Ecto neural progenitor cell (in vitro differentiated cells): ENCODE measurements at regions not wholly inside any gene's neighbourhood (a gene's known extent, or its start where the extent isn't known, plus 50 kb on each side); places are given as distances from the start of the nearest gene placed in this dataset.
"Not testable (repeated sequence)": the region's sequence is repeated elsewhere in the genome, so short reads cannot be mapped to it uniquely, and the experiment has no call there.

ENCODE experiments used
- DNase-seq: peaks from one replicate; pipeline ENCODE4 v3.0.0-alpha.2; 2018; ENCODE audit warnings: low spot score

DNA sequence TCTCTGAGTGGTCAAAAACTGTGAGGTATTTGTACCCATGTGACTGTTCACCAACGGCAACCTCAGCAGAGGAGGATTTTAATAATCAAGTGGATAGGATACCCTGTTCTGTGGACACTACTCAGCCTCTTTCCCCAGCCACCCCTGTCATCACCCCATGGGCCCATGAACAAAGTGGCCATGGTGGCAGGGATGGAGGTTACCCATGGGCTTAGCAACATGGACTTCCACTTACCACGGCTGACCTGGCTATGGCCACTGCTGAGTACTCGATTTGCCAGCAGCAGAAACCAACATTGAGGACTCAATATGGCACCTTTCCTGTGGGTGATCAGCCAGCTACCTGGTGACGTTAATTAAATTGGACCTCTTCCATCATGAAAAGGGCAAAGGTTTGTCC lies 1782.7 kb downstream of the PLA2G4A start:
- DNase-seq, result no peak

- no peak for DNase-seq
Observed at GRCh38 chr1:188615321-188615720, 1786.6 kb downstream of the PLA2G4A start.

- no peak for DNase-seq
Observed at GRCh38 chr1:188620236-188620635, 1791.5 kb downstream of the PLA2G4A start.

DNA sequence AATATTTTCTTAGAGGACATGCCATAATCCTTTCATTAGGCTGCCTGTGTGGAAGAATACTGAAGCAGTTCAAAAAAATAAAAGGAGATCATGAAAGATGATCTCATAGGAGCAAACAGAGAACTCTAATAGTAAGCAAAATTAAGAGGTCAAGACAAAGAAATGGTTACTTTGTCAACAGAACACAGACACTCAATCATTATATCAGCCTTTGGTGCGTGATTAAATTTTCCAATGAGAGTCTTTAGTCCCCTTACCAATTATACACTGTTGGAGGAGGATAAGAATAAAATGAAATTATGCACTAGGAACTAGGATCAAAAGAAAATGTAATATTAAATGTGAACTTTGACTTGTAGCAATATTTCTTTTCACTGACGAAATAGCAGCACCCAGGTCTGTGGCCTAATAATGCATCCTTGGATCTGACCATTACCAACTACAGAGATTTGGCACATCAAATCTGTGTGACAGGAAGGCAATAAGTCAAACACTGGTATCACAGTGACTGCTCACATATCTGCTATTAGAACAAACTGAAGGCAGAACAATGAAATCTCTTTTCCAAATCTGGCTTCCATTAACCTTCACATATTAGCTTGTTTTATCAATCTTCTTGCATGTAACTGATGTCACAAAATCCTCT lies 1812.9 kb downstream of the PLA2G4A start:
- DNase-seq, result no peak

DNA sequence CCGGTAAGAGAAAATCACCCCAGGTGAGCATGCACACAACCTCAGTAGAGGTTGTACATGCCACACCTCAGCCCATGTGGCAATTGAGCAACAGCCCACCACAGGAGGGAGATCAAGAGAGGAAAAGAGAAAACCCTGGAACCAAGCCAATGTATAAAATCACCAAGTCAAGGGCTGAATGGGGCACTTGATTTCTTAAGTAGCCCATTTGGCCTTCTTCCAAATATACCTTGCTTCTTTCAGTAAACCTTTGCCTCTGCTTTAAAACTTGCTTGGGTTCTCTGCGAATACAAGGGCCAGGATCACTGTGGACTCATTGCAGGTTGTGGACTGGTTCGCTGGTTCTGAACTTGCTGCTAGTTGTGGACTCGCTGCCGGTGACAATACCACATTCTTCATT lies 1814.0 kb downstream of the PLA2G4A start:
- DNase-seq, result no peak

- DNase-seq, result no peak
Observed at GRCh38 chr1:188652678-188653077, 1823.9 kb downstream of the PLA2G4A start.

- DNase-seq, result not testable (repeated sequence)
Observed at GRCh38 chr1:188655966-188656365, 1821.7 kb downstream of the BRINP3 start.

DNA sequence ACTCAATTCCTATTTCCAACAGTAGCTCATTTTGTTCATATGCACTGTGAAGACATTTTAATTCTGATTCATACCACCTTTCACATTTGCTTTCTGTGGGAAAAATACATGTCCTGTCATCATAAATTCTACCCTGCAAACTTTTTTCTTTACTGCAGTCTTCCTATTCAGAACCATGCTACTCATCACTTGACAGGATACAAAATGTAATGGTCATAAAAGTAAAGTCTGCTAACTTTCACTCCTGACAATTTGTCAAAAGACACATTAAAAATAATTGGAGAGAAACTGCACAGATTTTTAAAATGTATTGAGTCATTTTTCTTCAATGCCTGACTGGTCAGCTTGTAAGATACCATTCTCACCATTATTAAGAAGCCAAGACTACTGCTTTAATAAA lies 1817.1 kb downstream of the BRINP3 start:
- no peak for DNase-seq

- no peak for DNase-seq
Observed at GRCh38 chr1:188665477-188665876, 1812.2 kb downstream of the BRINP3 start.

- no peak for DNase-seq
Observed at GRCh38 chr1:188668083-188668482, 1809.6 kb downstream of the BRINP3 start.

- no peak for DNase-seq
Observed at GRCh38 chr1:188669728-188670382, 1807.8 kb downstream of the BRINP3 start.

GRCh38 chr1:188670837-188671236 lies 1806.8 kb downstream of the BRINP3 start:
- no peak for DNase-seq

DNA sequence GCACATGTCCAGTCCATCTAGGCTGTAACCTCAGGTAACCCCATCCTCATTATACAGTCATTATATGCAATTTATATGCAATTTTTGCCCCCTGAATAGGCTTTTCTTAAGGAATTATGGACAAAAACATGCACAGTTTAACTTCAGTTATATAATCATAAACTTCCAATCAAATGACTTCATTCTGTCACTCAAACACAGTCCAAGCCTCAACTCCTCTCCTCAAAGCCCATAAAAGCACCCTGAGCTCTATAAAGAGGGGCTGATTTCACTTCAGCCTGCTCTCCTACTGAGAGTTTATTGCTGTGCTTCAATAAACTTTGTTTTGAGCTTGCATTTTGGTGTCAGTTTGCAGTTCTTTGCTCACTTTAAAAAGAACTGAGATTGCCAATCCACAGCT lies 1805.5 kb downstream of the BRINP3 start:
- no peak for DNase-seq

DNA sequence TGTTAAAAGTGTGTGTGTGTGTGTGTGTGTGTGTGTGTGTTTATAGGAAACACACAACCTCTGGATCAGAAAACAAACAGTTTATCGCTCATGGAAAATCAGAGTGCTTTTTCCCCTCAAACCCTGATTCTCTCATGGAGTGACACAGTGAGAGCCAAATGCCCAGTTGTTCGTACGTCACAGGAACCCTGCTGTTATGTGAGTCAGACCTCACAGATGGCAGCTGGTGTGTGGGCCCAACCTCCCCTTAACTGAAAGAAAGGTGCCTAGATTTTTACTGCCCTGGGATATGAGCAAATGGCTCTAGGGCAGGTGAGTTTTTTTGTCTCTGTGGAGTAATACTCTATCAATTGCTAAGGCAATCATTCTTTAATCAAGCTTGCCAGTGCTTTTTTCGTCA lies 1788.1 kb downstream of the BRINP3 start:
- no peak for DNase-seq

DNA sequence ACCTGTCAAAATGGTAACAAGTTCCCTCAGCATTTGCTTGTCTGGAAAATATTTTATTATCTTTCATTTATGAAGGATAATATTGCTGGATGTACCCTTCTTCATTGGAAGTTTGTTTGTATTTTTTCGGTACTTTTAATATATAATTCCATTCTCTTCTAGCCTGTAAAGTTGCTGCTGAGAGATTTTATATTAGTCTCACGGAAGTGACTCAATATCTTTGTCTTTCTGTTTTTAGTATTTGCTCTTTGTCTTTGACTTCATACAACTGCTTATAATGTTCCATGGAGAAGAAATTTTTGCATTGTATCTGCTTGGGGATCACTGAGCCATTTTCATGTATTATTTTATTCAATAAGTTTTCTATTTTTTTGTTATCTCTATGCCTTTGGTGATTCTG lies 1777.5 kb downstream of the BRINP3 start:
- DNase-seq, result no peak

DNA sequence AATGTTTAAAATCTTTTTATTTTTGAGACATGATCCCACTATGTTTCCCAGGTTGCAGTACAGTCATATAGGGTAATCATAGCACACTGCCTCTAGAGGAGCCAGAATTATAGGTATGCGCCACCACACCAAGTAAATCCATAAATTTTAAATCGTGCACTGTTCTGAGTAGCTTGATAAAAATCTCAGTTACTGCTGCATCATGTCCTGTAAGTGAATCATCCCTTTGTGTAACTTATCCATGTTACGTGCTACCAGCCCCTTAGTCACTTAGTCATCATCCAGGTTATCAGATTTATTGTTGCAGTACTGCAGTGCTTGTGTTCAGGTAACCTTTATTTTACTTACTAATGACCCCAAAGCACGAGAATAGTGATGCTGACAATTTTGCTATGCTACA lies 1770.9 kb downstream of the BRINP3 start:
- no peak for DNase-seq

GRCh38 chr1:188708795-188709535 lies 1768.7 kb downstream of the BRINP3 start:
- DNase-seq, result no peak

DNA sequence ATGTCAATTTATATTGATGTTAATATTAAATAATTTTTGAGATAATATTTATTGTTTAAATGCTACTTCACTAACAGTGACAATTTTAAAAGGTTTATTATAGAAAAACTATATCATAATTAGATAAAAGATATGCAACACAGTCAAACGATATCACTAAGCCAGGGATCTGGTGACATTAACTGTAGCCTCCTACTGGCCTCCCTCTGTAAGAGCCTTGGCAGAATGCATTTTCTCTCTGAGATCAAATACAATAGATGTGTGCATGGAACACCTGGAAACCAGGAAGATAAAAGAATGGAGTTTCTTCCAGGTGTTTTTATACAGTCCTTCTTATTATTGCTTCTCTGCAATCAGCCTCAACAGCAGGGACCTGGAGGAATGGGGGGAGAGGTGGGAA lies 1762.1 kb downstream of the BRINP3 start:
- DNase-seq, result no peak

GRCh38 chr1:188719735-188720134 lies 1757.9 kb downstream of the BRINP3 start:
- no peak for DNase-seq

DNA sequence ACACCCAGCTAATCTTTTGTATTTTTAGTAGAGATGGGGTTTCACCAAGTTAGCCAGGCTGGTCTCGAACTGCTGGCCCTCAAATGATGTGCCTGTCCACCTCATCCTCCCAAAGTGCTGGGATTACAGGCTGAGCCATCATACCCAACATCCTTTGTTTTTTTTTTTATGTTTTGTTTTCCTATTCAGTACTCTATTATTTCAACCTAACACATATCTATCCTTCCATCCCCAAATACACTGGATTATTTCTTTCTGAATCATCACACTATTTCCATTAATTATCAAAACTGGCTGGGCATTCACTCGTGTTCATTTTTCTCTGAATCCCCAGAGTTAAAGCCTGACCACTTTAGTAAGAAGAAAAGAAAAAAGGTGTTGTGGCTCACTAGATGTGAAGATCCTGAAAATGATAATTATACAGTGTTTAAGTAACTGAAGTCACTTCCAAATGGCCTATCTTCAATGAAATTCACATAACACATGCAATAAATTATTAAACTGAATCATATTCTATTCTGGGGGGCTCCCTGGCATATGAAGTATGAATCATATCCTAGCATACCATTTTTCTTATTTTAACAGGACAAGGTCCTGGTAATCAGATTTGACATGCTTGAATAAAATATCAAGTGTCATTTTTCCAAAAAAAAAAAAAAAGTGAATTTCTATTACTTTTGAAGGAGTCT lies 1754.2 kb downstream of the BRINP3 start:
- no peak for DNase-seq

DNA sequence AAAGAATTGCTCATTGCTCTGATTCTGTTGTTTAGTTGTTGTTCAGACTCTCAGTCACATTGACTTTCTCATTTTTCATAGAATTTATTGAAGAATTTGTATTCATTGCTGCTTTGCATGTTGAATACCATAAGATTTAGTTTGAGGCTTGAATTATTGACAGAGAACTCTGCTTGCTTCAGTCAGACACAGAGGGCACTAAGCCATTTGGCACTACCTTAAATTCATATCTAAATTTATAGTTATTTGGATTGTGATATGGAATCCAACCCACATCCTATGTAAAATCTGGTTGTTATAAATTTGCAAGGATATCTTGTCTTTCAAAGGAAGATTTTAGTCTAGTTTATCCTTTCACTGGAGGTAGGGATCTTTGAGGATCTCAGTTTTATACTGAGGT lies 1748.6 kb downstream of the BRINP3 start:
- no peak for DNase-seq

GRCh38 chr1:188735567-188735966 lies 1742.1 kb downstream of the BRINP3 start:
- DNase-seq, result no peak

- not testable (repeated sequence) for DNase-seq
Observed at GRCh38 chr1:188749275-188749674, 1728.4 kb downstream of the BRINP3 start.
